ENCODE measurements at regions not wholly inside any gene's neighbourhood (a gene's known extent, or its start where the extent isn't known, plus 50 kb on each side); places are given as distances from the start of the nearest gene placed in this dataset.
"Not testable (repeated sequence)": the region's sequence is repeated elsewhere in the genome, so short reads cannot be mapped to it uniquely, and the experiment has no call there.

DNA sequence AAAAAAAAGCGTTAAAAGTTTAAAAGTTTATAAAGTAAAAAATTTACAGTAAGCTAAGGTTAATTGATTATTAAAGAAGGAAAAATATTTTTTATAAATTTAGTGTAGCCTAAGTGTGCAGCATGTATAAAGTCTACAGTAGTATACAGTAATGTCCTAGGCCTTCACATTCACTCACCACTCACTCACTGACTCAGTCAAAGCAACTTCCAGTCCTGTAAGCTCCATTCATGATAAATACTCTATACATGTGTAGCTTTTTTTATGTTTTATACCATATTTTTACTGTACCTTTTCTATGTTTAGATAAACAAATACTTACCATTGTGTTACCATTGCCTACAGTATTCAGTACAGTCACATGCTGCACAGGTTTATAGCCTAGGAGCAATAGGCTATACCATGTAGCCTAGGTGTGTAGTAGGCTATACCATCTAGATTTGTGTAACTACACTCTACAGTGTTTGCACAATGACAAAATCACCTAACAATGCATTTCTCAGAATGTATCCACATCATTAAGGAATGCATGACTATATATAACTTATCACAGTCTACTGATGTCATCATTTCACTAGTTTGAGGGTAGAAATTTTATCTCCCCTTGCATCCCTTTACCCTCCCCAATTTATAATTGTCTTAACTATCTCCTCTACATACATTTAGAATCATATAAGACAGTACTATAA, 158.4 kb upstream of the USP9X start:
- H3K9ac ChIP-seq (ENCODE audit: low read depth, low read length); H3K36me3 ChIP-seq (ENCODE audit: insufficient read depth, low read length); H3K9me3 ChIP-seq (ENCODE audit: control insufficient read depth, insufficient read depth, low read length); H3K4me1 ChIP-seq (ENCODE audit: insufficient read depth, low read length): not testable (repeated sequence)

DNA sequence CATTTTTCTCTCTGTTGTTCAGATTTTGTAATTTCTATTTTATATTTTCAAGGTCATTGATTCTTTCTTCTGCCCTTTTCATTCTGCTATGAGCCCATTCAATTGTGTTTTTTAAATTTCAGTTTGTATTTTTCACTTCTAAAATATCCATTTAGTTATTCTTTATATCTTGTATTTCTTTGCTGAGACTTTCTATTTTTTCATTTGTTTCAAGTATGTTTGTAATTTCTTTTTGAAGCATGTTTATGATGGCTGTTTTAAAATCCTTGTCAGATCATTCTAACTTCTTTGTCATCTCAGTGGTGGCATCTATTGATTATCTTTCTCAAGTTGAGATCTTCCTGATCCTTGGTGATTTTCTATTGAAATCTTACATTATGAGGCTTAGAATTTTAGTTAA, 157.2 kb upstream of the USP9X start:
- Histone ChIP-seq H3K4me1 (ENCODE audit: insufficient read depth, low read length) (peaks cover under 1% of the 10 kb centered on the region), H3K9ac (ENCODE audit: low read depth, low read length) (no peak overlapping the region), H3K9me3 (ENCODE audit: control insufficient read depth, insufficient read depth, low read length) (no peaks in the 10 kb centered on the region; the same call in 1 of the 2 replicates), H3K36me3 (ENCODE audit: insufficient read depth, low read length) (no peaks in the 10 kb centered on the region)

DNA sequence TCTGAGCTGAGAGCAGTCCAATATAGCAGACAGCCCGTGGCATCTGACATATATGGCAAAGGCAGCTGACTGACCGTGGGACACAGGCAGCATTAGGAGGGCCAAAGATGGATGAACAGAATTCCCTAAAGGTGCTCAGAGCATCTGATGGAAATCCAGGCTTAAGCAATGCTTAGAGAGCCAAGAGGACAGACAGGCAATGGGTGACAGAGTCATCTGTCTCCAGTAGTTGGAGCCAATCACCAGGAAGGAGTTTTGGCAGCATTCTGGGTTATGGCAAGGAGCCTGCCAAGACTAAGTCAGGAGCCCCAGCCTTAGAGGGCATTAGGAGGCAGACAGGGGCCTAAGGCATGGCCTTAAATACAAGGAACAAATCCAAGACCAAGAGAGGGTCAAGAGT, 153.3 kb upstream of the USP9X start:
- peaks cover 11% of the 10 kb centered on the region for H3K4me1 ChIP-seq (ENCODE audit: insufficient read depth, low read length)
- no peaks in the 10 kb centered on the region for H3K36me3 ChIP-seq (ENCODE audit: insufficient read depth, low read length)
- H3K9me3 ChIP-seq (ENCODE audit: control insufficient read depth, insufficient read depth, low read length), result no peaks in the 10 kb centered on the region; the same call in 1 of the 2 replicates
- H3K9ac ChIP-seq (ENCODE audit: low read depth, low read length), result no peak overlapping the region

DNA sequence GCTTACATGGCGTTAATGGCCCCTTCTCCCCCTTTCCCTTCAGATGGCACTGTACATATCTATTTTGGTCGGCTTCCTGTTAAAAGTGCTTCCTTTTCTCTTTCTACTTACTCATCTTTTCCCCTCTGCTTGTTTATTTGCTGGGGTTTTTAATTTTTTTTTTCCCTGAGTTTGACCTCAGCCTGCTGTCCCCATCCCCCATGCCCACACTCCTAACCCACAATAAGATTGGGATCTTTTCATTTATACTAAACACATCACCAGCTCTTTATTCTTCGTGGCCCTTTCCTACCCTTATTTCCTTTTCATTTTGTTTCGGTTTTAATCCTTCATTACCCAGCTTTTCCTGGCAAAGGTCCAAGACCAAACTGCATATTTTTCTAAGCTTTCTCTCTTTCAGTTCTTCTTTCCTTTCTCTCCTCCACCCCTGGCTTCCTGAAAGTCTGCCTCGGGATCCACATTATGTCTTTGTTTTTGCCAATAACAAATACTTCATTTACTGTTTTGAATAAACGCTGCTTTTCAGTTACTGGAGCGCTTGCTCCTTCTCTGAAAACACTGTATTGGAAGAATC, 152.0 kb upstream of the USP9X start:
- H3K9ac ChIP-seq (ENCODE audit: low read depth, low read length), result no peak overlapping the region
- H3K9me3 ChIP-seq (ENCODE audit: control insufficient read depth, insufficient read depth, low read length), result no peaks in the 10 kb centered on the region
- H3K36me3 ChIP-seq (ENCODE audit: insufficient read depth, low read length), result no peaks in the 10 kb centered on the region
- H3K4me1 ChIP-seq (ENCODE audit: insufficient read depth, low read length), result peaks cover 11% of the 10 kb centered on the region

DNA sequence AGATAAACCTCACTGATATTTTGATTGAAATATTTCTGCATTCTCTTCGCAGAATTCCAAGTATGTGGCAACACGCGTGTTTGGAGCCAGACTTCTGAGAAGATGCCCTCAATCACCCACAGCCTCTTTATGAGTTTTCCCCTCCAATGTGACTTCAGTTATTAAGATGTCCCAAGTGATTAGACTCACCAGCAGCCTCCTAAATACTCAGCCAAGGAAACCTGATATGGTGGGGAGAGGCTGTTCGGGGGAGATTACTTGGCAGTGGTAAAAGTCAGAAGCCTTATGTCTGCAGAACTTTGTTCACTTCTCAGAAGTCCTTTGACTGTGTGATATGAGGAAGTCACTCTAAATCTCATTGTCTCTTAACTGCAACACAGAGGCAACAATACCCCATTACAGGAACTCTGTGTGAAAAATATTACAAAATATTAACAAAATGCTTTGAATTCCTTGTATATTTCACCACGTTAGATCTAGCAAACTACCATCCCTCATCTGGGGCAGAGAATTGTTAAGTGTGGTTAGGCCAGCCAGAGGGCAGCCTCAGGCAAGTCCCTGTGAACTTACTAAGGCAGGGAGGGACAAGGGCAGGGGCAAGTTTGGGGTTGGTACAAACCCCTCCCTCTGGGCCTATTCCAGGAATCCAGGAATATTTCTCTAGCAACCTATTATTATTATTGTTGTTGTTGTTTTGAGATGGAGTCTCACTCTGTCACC, 151.4 kb upstream of the USP9X start:
- Histone ChIP-seq H3K36me3 (ENCODE audit: insufficient read depth, low read length) (no peaks in the 10 kb centered on the region), H3K9me3 (ENCODE audit: control insufficient read depth, insufficient read depth, low read length) (no peaks in the 10 kb centered on the region), H3K4me1 (ENCODE audit: insufficient read depth, low read length) (peaks cover 11% of the 10 kb centered on the region), H3K9ac (ENCODE audit: low read depth, low read length) (no peak overlapping the region)

DNA sequence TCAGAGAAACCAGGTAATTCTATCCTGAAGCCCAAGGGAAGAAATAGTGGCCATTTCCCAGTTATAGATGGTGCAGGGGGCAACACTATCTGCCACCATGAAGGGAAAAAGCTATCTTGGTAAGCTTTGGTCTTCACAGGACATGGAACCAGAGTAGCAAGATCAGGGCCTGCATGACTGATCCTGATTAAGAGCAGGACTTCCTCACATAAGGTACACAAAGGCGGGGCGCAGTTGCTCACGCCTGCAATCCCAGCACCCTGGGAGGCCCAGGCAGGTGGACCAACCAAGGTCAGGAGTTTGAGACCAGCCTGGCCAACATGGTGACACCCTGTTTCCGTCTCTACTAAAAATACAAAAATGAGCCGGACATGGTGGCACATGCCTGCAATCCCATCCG, 148.4 kb upstream of the USP9X start:
- H3K9me3 ChIP-seq (ENCODE audit: control insufficient read depth, insufficient read depth, low read length), result no peaks in the 10 kb centered on the region
- peaks cover 11% of the 10 kb centered on the region for H3K4me1 ChIP-seq (ENCODE audit: insufficient read depth, low read length)
- no peak overlapping the region for H3K9ac ChIP-seq (ENCODE audit: low read depth, low read length)
- no peaks in the 10 kb centered on the region for H3K36me3 ChIP-seq (ENCODE audit: insufficient read depth, low read length)

DNA sequence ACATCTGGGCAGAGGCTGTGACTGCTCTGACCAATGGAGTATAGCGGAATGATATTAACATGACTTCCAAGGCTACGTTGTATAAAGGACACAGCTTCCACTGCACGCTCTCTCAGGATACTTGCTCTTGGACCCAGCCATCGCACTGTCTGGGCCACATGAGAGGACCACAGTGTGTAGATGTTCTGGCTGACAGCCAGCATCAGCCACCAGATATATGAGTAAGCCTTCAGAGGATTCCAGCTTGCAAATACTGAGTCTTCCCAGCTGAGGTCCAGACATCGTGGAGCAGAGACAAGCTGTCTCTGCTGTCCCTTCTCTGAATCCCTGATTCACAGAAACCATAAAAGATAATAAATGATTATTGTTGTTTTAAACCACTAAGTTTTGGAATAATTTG, 146.8 kb upstream of the USP9X start:
- Histone ChIP-seq H3K9ac (ENCODE audit: low read depth, low read length) (no peak overlapping the region), H3K9me3 (ENCODE audit: control insufficient read depth, insufficient read depth, low read length) (peaks cover 4% of the 10 kb centered on the region; the same call in 1 of the 2 replicates), H3K36me3 (ENCODE audit: insufficient read depth, low read length) (no peaks in the 10 kb centered on the region), H3K4me1 (ENCODE audit: insufficient read depth, low read length) (peaks cover 6% of the 10 kb centered on the region)

DNA sequence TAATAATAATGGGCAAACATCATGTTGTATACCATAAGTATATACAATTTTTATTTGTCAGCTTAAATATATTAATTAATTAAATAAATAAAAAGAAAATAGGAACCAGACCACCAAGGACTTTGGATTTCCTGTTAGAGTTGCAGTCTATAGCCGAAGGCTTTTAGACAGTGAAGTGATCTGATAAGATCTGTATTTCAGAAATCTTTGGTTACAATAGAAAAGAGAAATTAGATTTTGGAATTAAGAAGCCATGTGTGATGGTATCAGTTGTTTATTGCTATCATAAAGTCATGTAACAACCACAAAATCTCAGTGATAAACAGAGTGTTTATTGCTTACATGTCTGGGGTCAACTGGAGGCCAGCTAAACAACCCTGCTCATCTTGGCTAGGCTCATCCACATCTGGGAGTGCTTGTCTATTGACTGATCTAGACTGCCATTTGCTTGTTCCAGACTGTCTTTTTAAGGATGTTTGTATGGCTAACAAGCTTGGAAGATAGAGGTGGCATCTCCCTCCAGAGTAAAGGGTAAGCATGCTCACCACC, 142.1 kb upstream of the USP9X start:
- H3K9me3 ChIP-seq (ENCODE audit: control insufficient read depth, insufficient read depth, low read length), result peaks cover 8% of the 10 kb centered on the region; the same call in 1 of the 2 replicates

DNA sequence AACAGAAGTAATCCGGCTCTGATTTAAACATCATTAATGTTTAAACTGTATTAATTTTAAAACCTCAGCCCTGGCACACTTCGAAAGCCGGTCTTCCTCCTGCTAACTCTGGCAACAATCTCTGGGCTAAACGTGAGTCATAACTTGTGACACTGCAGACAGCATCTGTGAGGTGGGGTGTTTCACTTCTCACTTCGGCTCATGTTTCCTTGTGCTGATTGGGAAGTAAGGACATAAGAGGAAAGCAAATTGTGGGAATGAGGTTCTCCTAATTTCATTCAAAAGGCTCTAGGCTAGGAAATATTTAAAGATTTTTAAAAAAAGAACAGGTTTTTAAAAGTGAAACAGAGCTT, 139.9 kb upstream of the USP9X start:
- H3K9ac ChIP-seq (ENCODE audit: low read depth, low read length), result no peak overlapping the region; the same call in 1 of the 2 replicates
- H3K9me3 ChIP-seq (ENCODE audit: control insufficient read depth, insufficient read depth, low read length), result peaks cover 12% of the 10 kb centered on the region; the same call in 1 of the 2 replicates
- H3K4me1 ChIP-seq (ENCODE audit: insufficient read depth, low read length), result peaks cover 19% of the 10 kb centered on the region
- H3K36me3 ChIP-seq (ENCODE audit: insufficient read depth, low read length), result no peaks in the 10 kb centered on the region

More for the DNA sequence above, 142.1 kb upstream of the USP9X start:
- H3K4me1 ChIP-seq (ENCODE audit: insufficient read depth, low read length), result peaks cover 8% of the 10 kb centered on the region
- H3K9ac ChIP-seq (ENCODE audit: low read depth, low read length), result no peak overlapping the region
- no peaks in the 10 kb centered on the region for H3K36me3 ChIP-seq (ENCODE audit: insufficient read depth, low read length)

DNA sequence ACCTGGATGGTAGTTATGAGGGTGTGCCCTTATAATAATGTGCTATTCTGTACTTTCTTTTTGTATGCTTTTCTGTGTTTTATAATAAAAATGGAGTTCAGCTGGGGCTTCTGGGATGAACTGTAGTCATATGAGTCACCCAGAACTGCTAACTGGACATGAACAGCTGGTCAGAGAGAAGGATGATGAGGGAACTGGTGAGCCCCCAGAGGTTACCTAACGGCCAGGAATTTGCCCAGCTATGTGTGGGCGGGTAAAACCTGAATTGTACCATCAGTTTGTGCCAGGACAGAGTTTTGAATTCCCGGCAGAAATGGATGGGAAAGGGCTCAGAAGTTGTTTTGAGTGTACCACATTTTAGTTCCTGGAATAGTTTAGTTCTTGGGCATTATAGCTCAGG, 138.0 kb upstream of the USP9X start:
- H3K9ac ChIP-seq (ENCODE audit: low read depth, low read length), result no peak overlapping the region
- H3K9me3 ChIP-seq (ENCODE audit: control insufficient read depth, insufficient read depth, low read length), result peaks cover 12% of the 10 kb centered on the region; the same call in 1 of the 2 replicates
- H3K4me1 ChIP-seq (ENCODE audit: insufficient read depth, low read length), result peaks cover 32% of the 10 kb centered on the region
- H3K36me3 ChIP-seq (ENCODE audit: insufficient read depth, low read length), result no peaks in the 10 kb centered on the region

DNA sequence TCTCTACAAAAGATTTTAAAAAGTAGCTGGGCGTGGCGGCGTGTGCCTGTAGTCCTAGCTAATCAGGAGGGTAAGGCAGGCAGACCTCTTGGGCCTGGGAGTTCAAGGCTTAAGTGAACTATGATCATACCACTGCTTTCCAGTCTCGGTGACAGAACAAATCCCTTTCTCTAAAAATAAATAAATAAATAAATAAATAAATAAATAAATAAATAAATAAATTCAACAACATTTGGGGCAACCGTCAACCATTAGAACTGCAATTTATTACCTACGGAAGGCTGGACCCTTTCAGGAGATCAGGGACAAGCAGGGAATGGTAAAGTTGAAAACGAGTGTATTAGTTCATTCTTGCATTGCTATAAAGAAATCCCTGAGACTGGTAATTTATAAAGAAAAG, 136.2 kb upstream of the USP9X start:
- Histone ChIP-seq H3K9me3 (ENCODE audit: control insufficient read depth, insufficient read depth, low read length) (peaks cover 8% of the 10 kb centered on the region; the same call in 1 of the 2 replicates), H3K4me1 (ENCODE audit: insufficient read depth, low read length) (peaks cover 32% of the 10 kb centered on the region), H3K36me3 (ENCODE audit: insufficient read depth, low read length) (no peaks in the 10 kb centered on the region), H3K9ac (ENCODE audit: low read depth, low read length) (no peak overlapping the region)

DNA sequence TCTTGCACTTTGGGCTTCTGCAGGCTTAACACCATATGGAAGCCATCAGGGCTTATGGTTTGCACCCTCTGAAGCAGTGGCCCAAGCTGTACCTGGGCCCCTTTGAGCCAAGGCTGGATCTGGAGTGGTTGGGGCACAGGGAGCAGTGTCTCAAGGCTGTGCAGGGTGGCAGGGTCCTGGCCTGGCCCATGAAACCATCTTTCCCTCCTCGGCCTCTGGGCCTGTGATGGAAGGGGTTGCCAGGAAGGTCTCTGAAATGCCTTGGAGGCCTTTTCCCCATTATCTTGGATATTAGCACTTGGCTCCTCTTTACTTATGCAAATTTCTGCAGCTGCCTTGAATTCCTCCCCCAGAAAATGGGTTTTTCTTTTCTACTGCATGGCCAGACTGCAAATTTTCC, 134.7 kb upstream of the USP9X start:
- peaks cover 8% of the 10 kb centered on the region for H3K9me3 ChIP-seq (ENCODE audit: control insufficient read depth, insufficient read depth, low read length)
- H3K4me1 ChIP-seq (ENCODE audit: insufficient read depth, low read length), result peaks cover 24% of the 10 kb centered on the region
- no peak overlapping the region for H3K9ac ChIP-seq (ENCODE audit: low read depth, low read length)
- no peaks in the 10 kb centered on the region for H3K36me3 ChIP-seq (ENCODE audit: insufficient read depth, low read length)

DNA sequence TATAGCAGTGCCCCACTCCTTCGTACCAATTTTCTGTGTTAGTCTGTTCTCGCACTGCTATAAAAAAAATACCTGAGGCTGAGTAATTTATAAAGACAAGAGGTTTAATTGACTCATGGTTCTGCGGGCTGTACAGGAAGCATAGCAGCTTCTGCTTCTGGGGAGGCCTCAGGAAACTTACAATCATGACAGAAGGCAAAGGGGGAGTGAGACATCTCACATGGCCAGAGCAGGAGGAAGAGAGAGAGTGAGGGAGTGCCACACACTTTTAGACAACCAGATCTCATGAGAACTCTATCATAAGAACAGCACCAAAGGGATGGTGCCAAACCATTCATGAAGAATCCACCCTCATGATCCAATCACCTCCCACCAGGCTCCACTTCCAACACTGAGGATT, 133.8 kb upstream of the USP9X start:
- H3K36me3 ChIP-seq (ENCODE audit: insufficient read depth, low read length); H3K9ac ChIP-seq (ENCODE audit: low read depth, low read length); H3K9me3 ChIP-seq (ENCODE audit: control insufficient read depth, insufficient read depth, low read length): not testable (repeated sequence)
- peaks cover 24% of the 10 kb centered on the region for H3K4me1 ChIP-seq (ENCODE audit: insufficient read depth, low read length)

DNA sequence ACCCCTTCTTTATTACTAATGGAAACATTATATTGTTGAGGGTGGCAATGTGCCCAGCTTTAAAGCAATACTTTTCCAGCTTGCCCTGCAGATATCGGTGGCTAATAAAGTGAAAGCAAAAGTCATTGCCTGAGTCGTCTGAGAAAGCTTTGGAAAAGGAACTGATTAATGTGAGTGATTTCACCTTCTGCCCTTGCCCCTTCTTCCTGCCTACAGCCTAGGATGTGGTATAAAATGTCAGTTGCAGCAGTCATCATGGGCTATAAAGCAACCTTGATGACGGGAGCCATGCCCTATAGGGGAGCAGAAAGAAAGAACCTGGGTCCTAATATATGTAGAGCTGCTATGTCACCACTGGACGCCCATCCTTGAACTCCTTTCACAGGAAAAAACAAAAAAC, 132.4 kb upstream of the USP9X start:
- Histone ChIP-seq H3K36me3 (ENCODE audit: insufficient read depth, low read length) (no peaks in the 10 kb centered on the region), H3K9ac (ENCODE audit: low read depth, low read length) (no peak overlapping the region), H3K9me3 (ENCODE audit: control insufficient read depth, insufficient read depth, low read length) (peaks cover 9% of the 10 kb centered on the region), H3K4me1 (ENCODE audit: insufficient read depth, low read length) (peaks cover 24% of the 10 kb centered on the region)

DNA sequence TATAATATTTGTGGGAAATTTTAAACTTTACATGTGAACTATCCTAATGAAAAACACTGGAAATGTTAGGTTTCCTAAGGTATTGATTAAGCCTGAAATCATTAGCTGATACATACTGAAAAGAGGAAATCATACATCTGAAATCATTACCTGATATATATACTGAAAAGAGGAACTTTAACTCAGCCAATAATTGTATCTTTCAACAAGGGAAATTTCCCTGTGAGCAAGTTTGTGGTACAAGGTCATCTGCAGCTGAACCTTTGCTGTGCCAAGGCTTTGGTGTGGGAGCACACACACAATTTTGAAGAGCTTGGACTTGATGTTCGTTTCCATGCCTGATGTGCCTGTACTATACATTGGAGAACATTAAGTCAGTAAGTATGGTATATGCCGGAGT, 131.9 kb upstream of the USP9X start:
- Histone ChIP-seq H3K4me1 (ENCODE audit: insufficient read depth, low read length) (peaks cover 24% of the 10 kb centered on the region), H3K36me3 (ENCODE audit: insufficient read depth, low read length) (no peaks in the 10 kb centered on the region), H3K9me3 (ENCODE audit: control insufficient read depth, insufficient read depth, low read length) (peaks cover 9% of the 10 kb centered on the region), H3K9ac (ENCODE audit: low read depth, low read length) (no peak overlapping the region)
